ENCODE measurements at regions not wholly inside any gene's neighbourhood (a gene's known extent, or its start where the extent isn't known, plus 50 kb on each side); places are given as distances from the start of the nearest gene placed in this dataset.

- Histone ChIP-seq H3K9ac (ENCODE audit: low read length) (no peak overlapping the region), H3K4me3 (ENCODE audit: low read depth, low read length) (no peak overlapping the region), H3K27me3 (ENCODE audit: control insufficient read depth, insufficient read depth, low read length) (no peaks in the 10 kb centered on the region), H3K36me3 (ENCODE audit: control insufficient read depth, insufficient read depth, low read length) (no peaks in the 10 kb centered on the region), H3K4me1 (ENCODE audit: control insufficient read depth, insufficient read depth, low read length) (no peaks in the 10 kb centered on the region), H3K27ac (ENCODE audit: low read depth, low read length) (no peak overlapping the region), H3K9me3 (ENCODE audit: control insufficient read depth, insufficient read depth, low read depth, low read length) (peaks cover 8% of the 10 kb centered on the region; the same call in 1 of the 2 replicates)
Measured at GRCh38 chr6:164378330-164378729, 931.1 kb downstream of the C6orf118 start.

DNA sequence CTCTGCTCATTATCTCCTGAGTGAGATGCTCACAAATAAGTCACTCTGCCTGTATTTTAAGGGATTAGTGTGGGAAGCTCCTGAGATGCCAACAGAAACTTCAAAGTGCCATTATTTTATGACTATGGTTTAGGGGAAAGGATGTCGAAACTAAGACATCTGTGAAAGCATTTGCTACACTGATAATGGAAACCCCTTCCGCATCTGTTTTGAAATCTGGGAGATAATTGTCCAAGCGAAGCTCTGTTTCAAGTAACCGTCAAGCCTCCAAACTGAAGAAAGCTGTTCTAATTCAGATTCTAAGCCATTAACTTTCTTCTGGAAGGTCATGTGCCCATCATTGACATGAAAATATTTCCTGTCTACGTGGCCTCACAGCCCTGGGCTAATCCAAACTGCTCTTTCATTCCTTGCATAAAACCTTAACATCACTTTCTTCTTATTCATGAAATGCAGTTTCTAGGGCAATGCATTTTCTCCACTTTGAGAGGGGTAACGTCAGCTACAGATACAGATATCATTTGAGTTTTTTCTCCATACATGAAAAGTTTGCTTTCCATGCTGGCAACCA lies 932.0 kb downstream of the C6orf118 start:
- Histone ChIP-seq H3K9me3 (ENCODE audit: control insufficient read depth, insufficient read depth, low read depth, low read length) (peaks cover 8% of the 10 kb centered on the region; the same call in 1 of the 2 replicates), H3K4me1 (ENCODE audit: control insufficient read depth, insufficient read depth, low read length) (no peaks in the 10 kb centered on the region)

DNA sequence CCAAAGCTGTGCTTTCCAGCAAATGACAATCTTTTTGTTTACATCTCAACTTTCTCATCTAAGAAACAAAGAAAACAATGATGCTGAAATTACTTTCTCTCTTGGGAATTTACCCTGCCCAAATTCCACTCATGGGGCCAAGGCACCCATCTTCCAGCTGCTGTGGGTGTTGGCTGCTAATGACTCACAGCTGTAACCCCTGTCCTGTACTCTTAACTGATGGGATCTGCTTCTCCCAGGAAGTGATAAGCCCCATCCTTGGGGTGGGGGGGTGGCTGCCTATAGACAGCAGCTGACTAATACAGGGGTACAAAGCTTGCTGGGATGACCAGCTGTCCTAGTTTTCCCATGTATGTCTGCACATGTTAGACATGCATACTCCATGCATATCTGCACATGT lies 938.6 kb downstream of the C6orf118 start:
- H3K4me3 ChIP-seq (ENCODE audit: low read depth, low read length), result no peak overlapping the region
- no peak overlapping the region for H3K9ac ChIP-seq (ENCODE audit: low read length)
- H3K9me3 ChIP-seq (ENCODE audit: control insufficient read depth, insufficient read depth, low read depth, low read length), result no peaks in the 10 kb centered on the region
- H3K27me3 ChIP-seq (ENCODE audit: control insufficient read depth, insufficient read depth, low read length), result no peaks in the 10 kb centered on the region
- no peaks in the 10 kb centered on the region for H3K36me3 ChIP-seq (ENCODE audit: control insufficient read depth, insufficient read depth, low read length)
- H3K27ac ChIP-seq (ENCODE audit: low read depth, low read length), result no peak overlapping the region
- H3K4me1 ChIP-seq (ENCODE audit: control insufficient read depth, insufficient read depth, low read length), result no peaks in the 10 kb centered on the region

More for the DNA sequence above, 932.0 kb downstream of the C6orf118 start:
- H3K4me3 ChIP-seq (ENCODE audit: low read depth, low read length), result no peak overlapping the region
- H3K27me3 ChIP-seq (ENCODE audit: control insufficient read depth, insufficient read depth, low read length), result no peaks in the 10 kb centered on the region
- H3K27ac ChIP-seq (ENCODE audit: low read depth, low read length), result no peak overlapping the region
- H3K36me3 ChIP-seq (ENCODE audit: control insufficient read depth, insufficient read depth, low read length), result no peaks in the 10 kb centered on the region
- no peak overlapping the region for H3K9ac ChIP-seq (ENCODE audit: low read length)

- Histone ChIP-seq H3K27ac (ENCODE audit: low read depth, low read length) (no peak overlapping the region), H3K4me1 (ENCODE audit: control insufficient read depth, insufficient read depth, low read length) (no peaks in the 10 kb centered on the region), H3K4me3 (ENCODE audit: low read depth, low read length) (no peak overlapping the region), H3K9ac (ENCODE audit: low read length) (no peak overlapping the region), H3K36me3 (ENCODE audit: control insufficient read depth, insufficient read depth, low read length) (no peaks in the 10 kb centered on the region), H3K9me3 (ENCODE audit: control insufficient read depth, insufficient read depth, low read depth, low read length) (peaks cover 17% of the 10 kb centered on the region; the same call in 1 of the 2 replicates), H3K27me3 (ENCODE audit: control insufficient read depth, insufficient read depth, low read length) (no peaks in the 10 kb centered on the region)
Measured at GRCh38 chr6:164359441-164359840, 944.9 kb downstream of the QKI start.

DNA sequence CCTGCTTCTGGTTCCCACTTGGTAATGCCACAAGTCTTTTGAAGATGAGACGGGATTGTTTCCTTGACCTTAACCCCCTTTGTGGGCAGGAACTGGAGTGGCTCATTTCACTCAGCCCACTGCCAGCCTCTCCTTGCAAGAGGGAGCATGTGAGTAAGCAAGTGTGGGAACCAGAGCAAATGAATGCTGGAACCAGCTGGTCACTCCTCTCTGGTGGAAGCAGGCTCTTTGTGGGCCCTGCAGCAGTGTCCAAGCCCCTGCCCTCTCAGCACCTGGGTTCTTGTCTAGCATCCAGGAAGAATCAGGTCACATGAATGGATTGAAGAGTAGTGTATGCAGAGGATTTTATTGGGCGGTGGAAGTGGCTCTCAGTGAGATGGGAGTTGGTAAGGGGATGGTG lies 944.5 kb downstream of the QKI start:
- no peak overlapping the region for H3K27ac ChIP-seq (ENCODE audit: low read depth, low read length)
- no peaks in the 10 kb centered on the region for H3K36me3 ChIP-seq (ENCODE audit: control insufficient read depth, insufficient read depth, low read length)
- no peak overlapping the region for H3K9ac ChIP-seq (ENCODE audit: low read length)
- H3K9me3 ChIP-seq (ENCODE audit: control insufficient read depth, insufficient read depth, low read depth, low read length), result peaks cover 17% of the 10 kb centered on the region; the same call in 1 of the 2 replicates
- H3K4me3 ChIP-seq (ENCODE audit: low read depth, low read length), result no peak overlapping the region
- H3K4me1 ChIP-seq (ENCODE audit: control insufficient read depth, insufficient read depth, low read length), result no peaks in the 10 kb centered on the region
- no peaks in the 10 kb centered on the region for H3K27me3 ChIP-seq (ENCODE audit: control insufficient read depth, insufficient read depth, low read length)

GRCh38 chr6:164356814-164357213 lies 942.3 kb downstream of the QKI start:
- Histone ChIP-seq H3K36me3 (ENCODE audit: control insufficient read depth, insufficient read depth, low read length) (no peaks in the 10 kb centered on the region), H3K9me3 (ENCODE audit: control insufficient read depth, insufficient read depth, low read depth, low read length) (peaks cover 28% of the 10 kb centered on the region; the same call in 1 of the 2 replicates), H3K27me3 (ENCODE audit: control insufficient read depth, insufficient read depth, low read length) (no peaks in the 10 kb centered on the region), H3K4me3 (ENCODE audit: low read depth, low read length) (no peak overlapping the region), H3K4me1 (ENCODE audit: control insufficient read depth, insufficient read depth, low read length) (no peaks in the 10 kb centered on the region), H3K27ac (ENCODE audit: low read depth, low read length) (no peak overlapping the region), H3K9ac (ENCODE audit: low read length) (no peak overlapping the region)

GRCh38 chr6:164347455-164347854 lies 932.9 kb downstream of the QKI start:
- peaks cover 21% of the 10 kb centered on the region for H3K4me1 ChIP-seq (ENCODE audit: control insufficient read depth, insufficient read depth, low read length)
- H3K27ac ChIP-seq (ENCODE audit: low read depth, low read length), result no peak overlapping the region
- peaks cover 26% of the 10 kb centered on the region for H3K9me3 ChIP-seq (ENCODE audit: control insufficient read depth, insufficient read depth, low read depth, low read length)
- no peak overlapping the region for H3K9ac ChIP-seq (ENCODE audit: low read length)
- H3K36me3 ChIP-seq (ENCODE audit: control insufficient read depth, insufficient read depth, low read length), result no peaks in the 10 kb centered on the region
- no peaks in the 10 kb centered on the region for H3K27me3 ChIP-seq (ENCODE audit: control insufficient read depth, insufficient read depth, low read length)
- no peak overlapping the region for H3K4me3 ChIP-seq (ENCODE audit: low read depth, low read length)

- H3K27ac ChIP-seq (ENCODE audit: low read depth, low read length), result peak overlapping the region; percentile 97; the same call in 1 of the 2 replicates
- H3K9me3 ChIP-seq (ENCODE audit: control insufficient read depth, insufficient read depth, low read depth, low read length), result peaks cover 26% of the 10 kb centered on the region
- H3K4me3 ChIP-seq (ENCODE audit: low read depth, low read length), result peak overlapping the region; percentile 11; the same call in 1 of the 2 replicates
- H3K9ac ChIP-seq (ENCODE audit: low read length), result peak overlapping the region; percentile 54
- peaks cover 21% of the 10 kb centered on the region for H3K4me1 ChIP-seq (ENCODE audit: control insufficient read depth, insufficient read depth, low read length)
- H3K27me3 ChIP-seq (ENCODE audit: control insufficient read depth, insufficient read depth, low read length), result no peaks in the 10 kb centered on the region
- no peaks in the 10 kb centered on the region for H3K36me3 ChIP-seq (ENCODE audit: control insufficient read depth, insufficient read depth, low read length)
Measured at GRCh38 chr6:164346631-164347030, 932.1 kb downstream of the QKI start.

GRCh38 chr6:164345806-164346496 lies 931.4 kb downstream of the QKI start:
- peaks cover 26% of the 10 kb centered on the region for H3K9me3 ChIP-seq (ENCODE audit: control insufficient read depth, insufficient read depth, low read depth, low read length)
- no peaks in the 10 kb centered on the region for H3K27me3 ChIP-seq (ENCODE audit: control insufficient read depth, insufficient read depth, low read length)
- H3K9ac ChIP-seq (ENCODE audit: low read length), result peak overlapping the region; percentile 79
- no peaks in the 10 kb centered on the region for H3K36me3 ChIP-seq (ENCODE audit: control insufficient read depth, insufficient read depth, low read length)
- H3K27ac ChIP-seq (ENCODE audit: low read depth, low read length), result peak overlapping the region; percentile 97
- H3K4me3 ChIP-seq (ENCODE audit: low read depth, low read length), result peak overlapping the region; percentile 11; the same call in 1 of the 2 replicates
- H3K4me1 ChIP-seq (ENCODE audit: control insufficient read depth, insufficient read depth, low read length), result peaks cover 21% of the 10 kb centered on the region

GRCh38 chr6:164345327-164345726 lies 930.8 kb downstream of the QKI start:
- Histone ChIP-seq H3K9ac (ENCODE audit: low read length) (peak overlapping the region; percentile 79), H3K36me3 (ENCODE audit: control insufficient read depth, insufficient read depth, low read length) (no peaks in the 10 kb centered on the region), H3K27ac (ENCODE audit: low read depth, low read length) (peak overlapping the region; percentile 97), H3K4me1 (ENCODE audit: control insufficient read depth, insufficient read depth, low read length) (peaks cover 21% of the 10 kb centered on the region), H3K9me3 (ENCODE audit: control insufficient read depth, insufficient read depth, low read depth, low read length) (peaks cover 26% of the 10 kb centered on the region), H3K27me3 (ENCODE audit: control insufficient read depth, insufficient read depth, low read length) (no peaks in the 10 kb centered on the region), H3K4me3 (ENCODE audit: low read depth, low read length) (peak overlapping the region; percentile 2; the same call in 1 of the 2 replicates)

- Histone ChIP-seq H3K27me3 (ENCODE audit: control insufficient read depth, insufficient read depth, low read length) (no peaks in the 10 kb centered on the region), H3K9me3 (ENCODE audit: control insufficient read depth, insufficient read depth, low read depth, low read length) (peaks cover 26% of the 10 kb centered on the region), H3K36me3 (ENCODE audit: control insufficient read depth, insufficient read depth, low read length) (no peaks in the 10 kb centered on the region), H3K27ac (ENCODE audit: low read depth, low read length) (peak overlapping the region; percentile 97), H3K4me3 (ENCODE audit: low read depth, low read length) (peak overlapping the region; percentile 1; the same call in 1 of the 2 replicates), H3K4me1 (ENCODE audit: control insufficient read depth, insufficient read depth, low read length) (peaks cover 21% of the 10 kb centered on the region), H3K9ac (ENCODE audit: low read length) (peak overlapping the region; percentile 79)
Measured at GRCh38 chr6:164344801-164345291, 930.3 kb downstream of the QKI start.
